Natural killer cell (primary cell): ENCODE measurements at regions not wholly inside any gene's neighbourhood (a gene's known extent, or its start where the extent isn't known, plus 50 kb on each side); places are given as distances from the start of the nearest gene placed in this dataset.

Experiments used
- ATAC-seq, 3 donors: fragments of 150-1000 bp in 2 of 3; fragments of 200-7000 bp in 1 of 3; cut with Tn5 transposase; 1 replicate in 1 of 3; 2 replicates in 2 of 3; pipeline ENCODE4 v1.10.0; 2021; ENCODE audit warnings: mild to moderate bottlenecking in 2 of 3, moderate library complexity in 2 of 3
- DNase-seq, 2 donors: peaks; one replicate each; pipeline versions ENCODE4 v3.0.0 to v3.0.0-alpha.2; 2013 to 2021; ENCODE audit warnings: mixed read lengths in 1 of 2
- H3K27ac ChIP-seq: one replicate; pipeline ENCODE4 v1.5.1; 2013; ENCODE audit warnings: mild to moderate bottlenecking, low read length
- H3K27me3 ChIP-seq: one replicate; pipeline ENCODE4 v1.6.1; 2013; ENCODE audit warnings: low read length; ENCODE audit not compliant: control insufficient read depth, insufficient read depth
- H3K36me3 ChIP-seq: one replicate; pipeline ENCODE4 v1.6.1; 2013; ENCODE audit warnings: low read length; ENCODE audit not compliant: control insufficient read depth, insufficient read depth
- H3K4me1 ChIP-seq: one replicate; pipeline ENCODE4 v1.6.1; 2013; ENCODE audit warnings: low read length; ENCODE audit not compliant: control insufficient read depth, insufficient read depth
- H3K4me3 ChIP-seq: one replicate; pipeline ENCODE4 v1.5.1; 2013; ENCODE audit warnings: low read length
- H3K9me3 ChIP-seq: one replicate; pipeline ENCODE4 v1.6.1; 2013; ENCODE audit warnings: low read length; ENCODE audit not compliant: control insufficient read depth, insufficient read depth
- H3K27ac Mint-ChIP-seq, 2 donors: one replicate each; pipeline ENCODE4 v1.8.0; 2022; ENCODE audit warnings: mild to moderate bottlenecking in 2 of 2, mixed read lengths in 2 of 2, moderate library complexity in 1 of 2
- H3K27me3 Mint-ChIP-seq, 2 donors: one replicate each; pipeline ENCODE4 v1.8.0; 2022; ENCODE audit warnings: low read depth in 2 of 2, mixed read lengths in 2 of 2
- H3K36me3 Mint-ChIP-seq: one replicate; pipeline ENCODE4 v1.8.0; 2022; ENCODE audit warnings: mixed read lengths
- H3K4me1 Mint-ChIP-seq, 2 donors: one replicate each; pipeline ENCODE4 v1.8.0; 2022; ENCODE audit warnings: mixed read lengths in 2 of 2
- H3K4me3 Mint-ChIP-seq: one replicate; pipeline ENCODE4 v1.8.0; 2022; ENCODE audit warnings: mild to moderate bottlenecking, moderate library complexity, mixed read lengths
- H3K9me3 Mint-ChIP-seq, 2 donors: one replicate each; pipeline ENCODE4 v1.8.0; 2022; ENCODE audit warnings: mixed read lengths in 2 of 2
- WGBS: methylation state at CpG from one replicate; pipeline ENCODE4 v1.1.7; 2013; ENCODE audit warnings: missing lambda C conversion rate; ENCODE audit not compliant: insufficient coverage; 5-methylcytosine and 5-hydroxymethylcytosine counted together
- intact Hi-C: fragments of 100-400 bp; cut with micrococcal nuclease; formaldehyde crosslinking; loops from one replicate; pipeline ENCODE4 v1.14.2; 2022
- TF ChIP-seq, protein P1 (sequence below): fragments of 200-600 bp; IDR thresholded peaks from one replicate; pipeline ENCODE4 v1.8.0; 2022; ENCODE audit warnings: antibody characterized with exemption

DNA sequence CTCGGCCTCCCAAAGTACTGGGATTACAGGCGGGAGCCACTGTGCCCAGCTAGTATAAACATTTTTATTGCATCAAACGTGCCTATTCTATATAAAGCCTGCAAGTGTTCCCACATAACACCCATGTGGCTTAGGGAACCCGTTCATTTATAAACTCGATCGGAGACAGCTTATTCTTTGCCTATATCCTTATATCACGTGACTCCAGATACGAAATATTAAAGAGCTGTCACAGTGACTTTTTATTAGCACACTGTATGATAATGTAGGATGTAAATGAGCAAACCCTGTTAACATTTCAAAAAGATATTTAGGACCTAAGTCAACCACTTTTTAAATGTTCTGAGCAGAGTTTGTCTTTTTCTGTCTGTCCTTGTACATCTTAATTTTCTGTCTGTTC is 642.9 kb upstream of the ADARB2 start:
- TF ChIP-seq, protein P1, sequence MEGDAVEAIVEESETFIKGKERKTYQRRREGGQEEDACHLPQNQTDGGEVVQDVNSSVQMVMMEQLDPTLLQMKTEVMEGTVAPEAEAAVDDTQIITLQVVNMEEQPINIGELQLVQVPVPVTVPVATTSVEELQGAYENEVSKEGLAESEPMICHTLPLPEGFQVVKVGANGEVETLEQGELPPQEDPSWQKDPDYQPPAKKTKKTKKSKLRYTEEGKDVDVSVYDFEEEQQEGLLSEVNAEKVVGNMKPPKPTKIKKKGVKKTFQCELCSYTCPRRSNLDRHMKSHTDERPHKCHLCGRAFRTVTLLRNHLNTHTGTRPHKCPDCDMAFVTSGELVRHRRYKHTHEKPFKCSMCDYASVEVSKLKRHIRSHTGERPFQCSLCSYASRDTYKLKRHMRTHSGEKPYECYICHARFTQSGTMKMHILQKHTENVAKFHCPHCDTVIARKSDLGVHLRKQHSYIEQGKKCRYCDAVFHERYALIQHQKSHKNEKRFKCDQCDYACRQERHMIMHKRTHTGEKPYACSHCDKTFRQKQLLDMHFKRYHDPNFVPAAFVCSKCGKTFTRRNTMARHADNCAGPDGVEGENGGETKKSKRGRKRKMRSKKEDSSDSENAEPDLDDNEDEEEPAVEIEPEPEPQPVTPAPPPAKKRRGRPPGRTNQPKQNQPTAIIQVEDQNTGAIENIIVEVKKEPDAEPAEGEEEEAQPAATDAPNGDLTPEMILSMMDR: no peak
- WGBS: 83% methylated on average over 6 of the region's 8 CpGs
- intact Hi-C loops: no loop called here
- peaks cover 7 to 10% of the 10 kb centered on the region in 2 donors for H3K9me3 Mint-ChIP-seq
- Histone ChIP-seq H3K9me3 (no peaks in the 10 kb centered on the region), H3K4me3 (no peak overlapping the region), H3K27me3 (no peaks in the 10 kb centered on the region), H3K36me3 (no peaks in the 10 kb centered on the region), H3K27ac (no peak overlapping the region), H3K4me1 (no peaks in the 10 kb centered on the region)
- DNase-seq: no peak
- H3K36me3 Mint-ChIP-seq: no peaks in the 10 kb centered on the region
- no peaks in the 10 kb centered on the region for H3K27me3 Mint-ChIP-seq
- no peak overlapping the region for H3K27ac Mint-ChIP-seq
- H3K4me1 Mint-ChIP-seq: no peaks in the 10 kb centered on the region
- no peak overlapping the region for H3K4me3 Mint-ChIP-seq
- no peak for ATAC-seq

DNA sequence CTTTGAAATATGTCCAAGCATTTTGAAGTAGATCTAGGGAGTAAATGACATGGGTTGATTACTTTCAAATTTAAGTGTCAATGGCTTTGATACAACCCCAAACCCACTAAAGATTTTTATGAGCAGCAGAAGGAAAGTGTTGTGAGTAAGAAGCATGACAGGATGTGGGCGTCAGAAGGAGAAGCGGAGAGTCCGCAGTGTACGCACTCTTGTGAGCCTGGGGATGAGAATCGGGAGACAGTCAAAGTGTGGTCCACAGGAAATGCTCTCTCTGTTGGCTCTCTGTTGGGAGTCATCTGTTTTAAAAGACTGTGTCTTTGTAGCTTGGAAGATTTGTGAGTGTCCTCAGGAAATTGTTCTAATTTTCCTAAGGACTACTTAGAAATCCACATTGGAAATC is 629.8 kb upstream of the ADARB2 start:
- Mint-ChIP-seq H3K4me3 (no peak overlapping the region), H3K27ac (no peak overlapping the region), H3K9me3 (peaks cover 10 to 13% of the 10 kb centered on the region in 2 donors), H3K4me1 (no peaks in the 10 kb centered on the region), H3K27me3 (no peaks in the 10 kb centered on the region), H3K36me3 (peaks cover 16% of the 10 kb centered on the region)
- Histone ChIP-seq H3K27me3 (no peaks in the 10 kb centered on the region), H3K9me3 (no peaks in the 10 kb centered on the region), H3K4me1 (no peaks in the 10 kb centered on the region), H3K27ac (no peak overlapping the region), H3K36me3 (no peaks in the 10 kb centered on the region), H3K4me3 (no peak overlapping the region)
- intact Hi-C loops: no loop called here
- 85% methylated on average over 5 of the region's 5 CpGs for WGBS
- no peak for DNase-seq
- ATAC-seq: no peak
- TF ChIP-seq, protein P1: no peak

DNA sequence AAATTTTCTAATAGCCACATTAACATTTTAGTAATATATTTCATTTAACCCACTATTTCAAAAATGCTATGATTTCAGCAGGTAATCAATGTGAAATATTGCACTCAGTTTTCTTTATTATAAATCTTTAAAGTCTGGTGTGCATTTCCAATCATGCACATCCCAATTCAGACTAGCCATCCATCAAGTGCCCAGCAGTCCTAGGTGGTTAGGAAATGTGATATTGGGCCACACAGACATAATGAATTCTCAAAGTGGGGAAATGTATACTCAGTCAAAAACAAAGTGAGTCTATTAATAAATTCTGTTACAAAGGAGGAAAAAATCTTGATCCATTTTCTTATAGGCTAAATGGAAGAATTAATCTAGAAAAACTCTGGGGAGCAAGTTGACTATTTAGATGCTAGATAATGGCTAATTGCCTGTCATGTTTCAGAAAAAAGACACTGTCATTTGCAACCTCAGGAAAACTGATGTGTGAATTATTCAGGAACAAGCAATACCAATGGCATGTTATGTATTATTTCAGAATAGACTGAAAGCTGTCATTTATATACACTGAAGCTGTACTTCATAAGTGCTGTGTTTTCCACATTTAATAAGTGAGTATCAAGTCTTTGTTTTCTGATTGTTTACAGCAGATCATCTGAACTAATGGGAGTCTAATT is 629.1 kb upstream of the ADARB2 start:
- Histone ChIP-seq H3K27ac (no peak overlapping the region), H3K4me3 (no peak overlapping the region), H3K4me1 (no peaks in the 10 kb centered on the region), H3K27me3 (no peaks in the 10 kb centered on the region), H3K9me3 (no peaks in the 10 kb centered on the region), H3K36me3 (no peaks in the 10 kb centered on the region)
- Mint-ChIP-seq H3K36me3 (peaks cover 16% of the 10 kb centered on the region), H3K4me1 (no peaks in the 10 kb centered on the region), H3K27ac (no peak overlapping the region), H3K4me3 (no peak overlapping the region), H3K27me3 (no peaks in the 10 kb centered on the region), H3K9me3 (peaks cover 10 to 13% of the 10 kb centered on the region in 2 donors)
- TF ChIP-seq, protein P1: no peak
- ATAC-seq (no peak), DNase-seq (no peak)
- intact Hi-C loops: no loop called here

DNA sequence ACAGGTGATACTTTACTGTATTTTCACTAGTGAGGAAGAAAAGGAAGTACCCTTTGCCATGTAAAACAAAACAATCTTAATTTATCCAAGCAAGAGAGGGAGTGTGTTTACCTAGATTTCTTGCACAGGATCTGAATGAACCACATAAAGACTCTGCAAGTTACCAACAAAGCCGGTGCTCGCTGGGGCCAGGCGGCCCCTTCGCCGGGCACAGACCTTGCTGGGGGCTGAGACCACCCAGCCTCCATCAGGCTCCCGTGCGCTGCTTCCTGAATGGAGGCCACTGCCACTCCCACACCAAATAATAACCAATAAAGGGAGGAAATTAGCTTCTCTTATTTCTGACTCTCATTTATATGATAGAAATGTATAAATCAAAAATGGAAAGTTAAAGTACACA is 625.0 kb upstream of the ADARB2 start:
- no peaks in the 10 kb centered on the region for H3K4me1 ChIP-seq
- WGBS: 87% methylated on average over 7 of the region's 7 CpGs
- Mint-ChIP-seq H3K27ac (no peak overlapping the region), H3K36me3 (no peaks in the 10 kb centered on the region), H3K27me3 (no peaks in the 10 kb centered on the region), H3K4me1 (no peaks in the 10 kb centered on the region), H3K4me3 (no peak overlapping the region), H3K9me3 (peaks cover 3 to 4% of the 10 kb centered on the region in 2 donors)
- intact Hi-C loops: no loop called here
- ATAC-seq: no peak
- H3K4me3 ChIP-seq: no peak overlapping the region
- H3K27me3 ChIP-seq: no peaks in the 10 kb centered on the region
- H3K9me3 ChIP-seq: no peaks in the 10 kb centered on the region
- DNase-seq: no peak
- TF ChIP-seq, protein P1: no peak
- no peak overlapping the region for H3K27ac ChIP-seq
- H3K36me3 ChIP-seq: no peaks in the 10 kb centered on the region
